MM.1S (cell line): ENCODE measurements at regions not wholly inside any gene's neighbourhood (a gene's known extent, or its start where the extent isn't known, plus 50 kb on each side); places are given as distances from the start of the nearest gene placed in this dataset.

Source experiments
- CTCF ChIP-seq: fragments of 300-600 bp; sonication (generic); IDR thresholded peaks from 2 replicates; pipeline ENCODE4 v1.5.1; 2016; ENCODE audit warnings: antibody characterized with exemption, low read length, mixed read lengths
- EZH2 ChIP-seq: fragments of 300-600 bp; sonication (generic); optimal IDR thresholded peaks from 2 replicates; pipeline ENCODE3; 2017; ENCODE audit warnings: low read depth, mild to moderate bottlenecking, antibody characterized with exemption, low read length, mixed read lengths
- EZH2phosphoT487 ChIP-seq: fragments of 300-600 bp; sonication (generic); IDR thresholded peaks from 2 replicates; pipeline ENCODE4 v1.6.1; 2018; ENCODE audit warnings: antibody characterized with exemption, low read length

GRCh38 chr2:136297312-136297711 is 179.4 kb upstream of the CXCR4 start:
- no peak for TF ChIP-seq CTCF
- no peak for TF ChIP-seq EZH2
- TF ChIP-seq EZH2phosphoT487, result no peak
